ENCODE measurements at regions not wholly inside any gene's neighbourhood (a gene's known extent, or its start where the extent isn't known, plus 50 kb on each side); places are given as distances from the start of the nearest gene placed in this dataset.

DNA sequence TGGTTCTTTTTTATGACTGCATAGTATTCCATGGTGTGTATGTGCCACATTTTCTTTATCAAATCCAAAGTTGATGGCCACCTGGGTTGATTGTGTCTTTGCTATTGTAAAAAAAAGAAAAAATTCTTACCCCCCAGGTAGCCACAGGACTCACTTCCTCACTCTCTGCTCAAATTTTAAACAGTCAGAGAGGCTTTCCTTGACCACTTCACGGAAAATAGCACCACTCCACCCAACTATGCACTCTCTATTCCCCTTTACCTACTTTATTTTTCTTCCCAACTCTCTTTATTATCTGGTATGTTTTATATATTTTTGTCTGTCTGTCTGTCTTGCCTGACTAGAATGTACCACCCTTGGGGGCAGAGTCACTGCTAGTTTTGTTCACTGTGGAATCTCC lies 205.3 kb downstream of the BTG1 start:
- no peaks in the 10 kb centered on the region for H4K20me1 ChIP-seq (ENCODE audit: insufficient read depth)
- H3K27me3 ChIP-seq (ENCODE audit: insufficient read depth, low read depth), result no peaks in the 10 kb centered on the region
- TF ChIP-seq CTCF (conservative IDR thresholded peaks at IDR 0.05; ENCODE audit: low read depth, low read length), result no peak
- H3K4me2 ChIP-seq, result no peak overlapping the region
- no peaks in the 10 kb centered on the region for H3K4me1 ChIP-seq (ENCODE audit: low read depth, poor library complexity, severe bottlenecking)
- H3K27ac ChIP-seq, result no peak overlapping the region
- H3K9ac ChIP-seq, result no peak overlapping the region
- H3K36me3 ChIP-seq (ENCODE audit: insufficient read depth), result no peaks in the 10 kb centered on the region
- H2AFZ ChIP-seq (ENCODE audit: low read depth), result no peak overlapping the region
- H3K79me2 ChIP-seq (ENCODE audit: insufficient read depth, low read depth), result no peaks in the 10 kb centered on the region
- no peak overlapping the region for H3K4me3 ChIP-seq (IDR thresholded peaks at IDR 0.05; ENCODE audit: insufficient read depth, low read depth, low read length)

DNA sequence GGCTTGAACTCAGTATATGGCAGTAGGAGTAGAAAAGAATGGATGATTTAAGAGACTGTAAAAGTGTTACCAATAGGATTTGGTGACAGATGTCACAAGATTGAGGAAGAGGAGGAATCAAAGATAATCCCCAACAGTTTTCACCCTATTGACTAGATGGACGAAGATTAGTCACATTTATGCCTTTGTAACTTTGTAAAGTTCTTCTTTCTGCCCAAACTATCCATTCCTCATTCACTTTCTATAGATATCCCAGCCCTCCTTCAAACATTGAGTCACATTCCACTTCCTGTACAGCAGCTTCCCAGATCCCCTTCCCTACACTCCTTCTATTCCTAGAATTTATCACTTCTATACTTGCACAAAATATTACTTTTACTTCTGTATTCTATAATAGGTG lies 207.9 kb downstream of the BTG1 start:
- no peaks in the 10 kb centered on the region for H4K20me1 ChIP-seq (ENCODE audit: insufficient read depth)
- H3K79me2 ChIP-seq (ENCODE audit: insufficient read depth, low read depth), result no peaks in the 10 kb centered on the region
- no peak overlapping the region for H2AFZ ChIP-seq (ENCODE audit: low read depth)
- no peak overlapping the region for H3K9ac ChIP-seq
- H3K4me2 ChIP-seq, result no peak overlapping the region
- H3K4me3 ChIP-seq (IDR thresholded peaks at IDR 0.05; ENCODE audit: insufficient read depth, low read depth, low read length), result no peak overlapping the region
- no peaks in the 10 kb centered on the region for H3K4me1 ChIP-seq (ENCODE audit: low read depth, poor library complexity, severe bottlenecking)
- H3K27me3 ChIP-seq (ENCODE audit: insufficient read depth, low read depth), result no peaks in the 10 kb centered on the region
- H3K36me3 ChIP-seq (ENCODE audit: insufficient read depth), result no peaks in the 10 kb centered on the region
- H3K27ac ChIP-seq, result no peak overlapping the region
- TF ChIP-seq CTCF (conservative IDR thresholded peaks at IDR 0.05; ENCODE audit: low read depth, low read length), result no peak

GRCh38 chr12:91937009-91937408 lies 208.6 kb downstream of the BTG1 start:
- no peak overlapping the region for H2AFZ ChIP-seq (ENCODE audit: low read depth)
- no peak overlapping the region for H3K4me2 ChIP-seq

DNA sequence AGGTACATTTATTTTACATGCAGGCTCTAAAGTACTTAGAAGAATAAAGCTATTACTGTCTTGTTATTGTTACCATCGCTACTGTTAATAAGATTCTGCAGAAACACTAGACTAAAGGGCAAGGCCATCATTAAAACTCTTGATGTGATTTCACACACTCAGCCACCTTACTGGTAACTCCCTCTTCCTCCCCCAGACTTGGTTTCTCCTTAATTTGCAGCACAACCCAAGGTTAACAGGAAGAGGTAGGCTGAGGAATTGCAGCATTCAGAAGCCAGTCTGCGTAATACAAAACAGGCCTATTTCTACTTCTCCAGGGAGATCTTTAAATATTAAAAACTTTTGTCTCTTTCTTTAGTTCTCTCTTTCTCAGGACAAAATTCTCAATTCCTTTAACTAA lies 210.3 kb downstream of the BTG1 start:
- no peaks in the 10 kb centered on the region for H4K20me1 ChIP-seq (ENCODE audit: insufficient read depth)
- H3K79me2 ChIP-seq (ENCODE audit: insufficient read depth, low read depth), result no peaks in the 10 kb centered on the region
- no peaks in the 10 kb centered on the region for H3K27me3 ChIP-seq (ENCODE audit: insufficient read depth, low read depth)
- H3K27ac ChIP-seq, result no peak overlapping the region
- H3K36me3 ChIP-seq (ENCODE audit: insufficient read depth), result no peaks in the 10 kb centered on the region
- H3K4me2 ChIP-seq, result no peak overlapping the region
- TF ChIP-seq CTCF (conservative IDR thresholded peaks at IDR 0.05; ENCODE audit: low read depth, low read length), result no peak
- no peaks in the 10 kb centered on the region for H3K4me1 ChIP-seq (ENCODE audit: low read depth, poor library complexity, severe bottlenecking)
- no peak overlapping the region for H3K4me3 ChIP-seq (IDR thresholded peaks at IDR 0.05; ENCODE audit: insufficient read depth, low read depth, low read length)
- no peak overlapping the region for H3K9ac ChIP-seq
- H2AFZ ChIP-seq (ENCODE audit: low read depth), result no peak overlapping the region

More at GRCh38 chr12:91937009-91937408, 208.6 kb downstream of the BTG1 start:
- no peaks in the 10 kb centered on the region for H3K4me1 ChIP-seq (ENCODE audit: low read depth, poor library complexity, severe bottlenecking)
- H3K79me2 ChIP-seq (ENCODE audit: insufficient read depth, low read depth), result no peaks in the 10 kb centered on the region
- H4K20me1 ChIP-seq (ENCODE audit: insufficient read depth), result no peaks in the 10 kb centered on the region
- H3K4me3 ChIP-seq (IDR thresholded peaks at IDR 0.05; ENCODE audit: insufficient read depth, low read depth, low read length), result no peak overlapping the region
- no peak for TF ChIP-seq CTCF (conservative IDR thresholded peaks at IDR 0.05; ENCODE audit: low read depth, low read length)
- no peaks in the 10 kb centered on the region for H3K27me3 ChIP-seq (ENCODE audit: insufficient read depth, low read depth)
- H3K36me3 ChIP-seq (ENCODE audit: insufficient read depth), result no peaks in the 10 kb centered on the region
- H3K27ac ChIP-seq, result no peak overlapping the region
- no peak overlapping the region for H3K9ac ChIP-seq

GRCh38 chr12:91931111-91931510 lies 214.5 kb downstream of the BTG1 start:
- Histone ChIP-seq H3K27ac (no peak overlapping the region), H4K20me1 (ENCODE audit: insufficient read depth) (no peaks in the 10 kb centered on the region), H3K4me3 (IDR thresholded peaks at IDR 0.05; ENCODE audit: insufficient read depth, low read depth, low read length) (no peak overlapping the region), H3K4me2 (no peak overlapping the region), H3K9ac (no peak overlapping the region), H2AFZ (ENCODE audit: low read depth) (no peak overlapping the region), H3K27me3 (ENCODE audit: insufficient read depth, low read depth) (no peaks in the 10 kb centered on the region), H3K36me3 (ENCODE audit: insufficient read depth) (no peaks in the 10 kb centered on the region), H3K79me2 (ENCODE audit: insufficient read depth, low read depth) (no peaks in the 10 kb centered on the region), H3K4me1 (ENCODE audit: low read depth, poor library complexity, severe bottlenecking) (no peaks in the 10 kb centered on the region)
- TF ChIP-seq CTCF (conservative IDR thresholded peaks at IDR 0.05; ENCODE audit: low read depth, low read length), result no peak

Data from KMS-11 (cell line).